ENCODE measurements at regions not wholly inside any gene's neighbourhood (a gene's known extent, or its start where the extent isn't known, plus 50 kb on each side); places are given as distances from the start of the nearest gene placed in this dataset.
A peak's percentile ranks its signal among the peaks of the same experiment; 100 is the strongest.

DNA sequence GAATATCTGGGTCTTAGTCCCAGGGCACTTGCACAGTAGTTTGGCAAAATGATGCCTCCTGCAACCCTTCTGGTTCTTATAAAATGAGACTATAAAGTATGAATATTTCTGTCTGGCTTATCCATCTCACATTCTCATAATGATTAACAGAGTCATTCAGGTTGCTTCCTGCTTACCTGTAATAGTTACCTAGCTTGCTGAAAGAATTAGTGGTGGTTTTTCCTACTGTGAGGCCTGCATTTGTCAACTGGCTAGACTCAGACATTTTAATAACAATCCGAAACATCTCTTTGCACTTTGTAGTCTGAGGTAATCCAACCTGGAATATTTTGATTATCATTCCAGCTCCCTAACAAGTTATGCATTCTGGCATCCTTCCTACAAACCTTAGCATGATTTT is 75.6 kb upstream of the POU1F1 start:
- Histone ChIP-seq H3K4me3 (no peak overlapping the region), H3K27me3 (ENCODE audit: low read depth) (peaks cover 4% of the 10 kb centered on the region; the same call in 1 of the 2 replicates), H3K4me1 (no peaks in the 10 kb centered on the region), H3K36me3 (replicated peaks) (no peaks in the 10 kb centered on the region), H3K9me3 (no peaks in the 10 kb centered on the region)
- DNase-seq (ENCODE audit: low spot score in 2 of 2): no peak
- in situ Hi-C loops (cut with MboI; ENCODE audit: low sequenced_read_pairs): no loop called here

DNA sequence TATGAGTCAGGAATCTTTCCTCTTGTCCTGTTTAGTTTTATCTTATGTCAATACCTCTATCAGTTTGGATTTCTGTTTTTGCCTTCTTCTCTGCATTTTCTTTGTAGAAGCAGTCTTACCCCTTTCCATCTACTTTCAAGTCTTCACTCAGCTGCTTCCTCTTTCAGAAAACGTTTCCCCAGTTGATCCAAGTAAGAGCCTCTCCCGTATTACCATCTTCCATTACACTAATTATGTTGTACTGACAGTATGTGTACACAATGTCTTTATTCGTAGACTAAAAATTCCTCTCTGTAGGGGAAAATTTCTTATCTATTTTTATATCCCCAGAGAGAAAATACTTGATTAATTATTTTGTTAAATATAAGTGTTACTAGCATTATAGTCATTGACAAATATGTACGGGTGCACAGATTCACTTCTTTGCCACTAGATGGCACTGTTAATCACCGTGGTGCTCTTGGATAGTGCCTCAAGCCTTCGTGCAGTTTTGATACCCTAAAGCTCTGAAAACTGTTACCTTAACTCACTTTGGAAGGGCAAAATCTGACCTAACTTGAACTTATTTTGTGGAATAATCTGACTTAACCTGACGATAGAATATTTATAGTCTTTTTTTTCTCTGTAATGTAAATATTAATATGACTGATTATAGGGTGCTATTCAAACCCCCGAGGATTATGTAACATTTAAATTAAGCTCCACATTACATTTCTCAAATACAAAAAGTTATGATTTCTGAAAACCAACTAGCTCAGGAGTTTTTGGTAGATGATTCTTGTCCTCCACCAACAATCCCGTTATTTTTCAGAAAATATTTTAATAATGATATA is 74.2 kb upstream of the POU1F1 start:
- Histone ChIP-seq H3K4me1 (no peaks in the 10 kb centered on the region), H3K9me3 (no peaks in the 10 kb centered on the region), H3K4me3 (no peak overlapping the region), H3K36me3 (replicated peaks) (no peaks in the 10 kb centered on the region), H3K27me3 (ENCODE audit: low read depth) (peaks cover 4% of the 10 kb centered on the region; the same call in 1 of the 2 replicates)
- in situ Hi-C loops (cut with MboI; ENCODE audit: low sequenced_read_pairs): no loop called here
- DNase-seq (ENCODE audit: low spot score in 2 of 2): peak; percentile 28 to 45

- DNase-seq (ENCODE audit: low spot score in 2 of 2): no peak
- H3K9me3 ChIP-seq: no peaks in the 10 kb centered on the region
- H3K4me1 ChIP-seq: no peaks in the 10 kb centered on the region
- H3K4me3 ChIP-seq: no peak overlapping the region
- peaks cover 4% of the 10 kb centered on the region; the same call in 1 of the 2 replicates for H3K27me3 ChIP-seq (ENCODE audit: low read depth)
- no peaks in the 10 kb centered on the region for H3K36me3 ChIP-seq (replicated peaks)
- in situ Hi-C loops (cut with MboI; ENCODE audit: low sequenced_read_pairs): no loop called here
These were observed 73.4 kb upstream of the POU1F1 start for GRCh38 chr3:87349833-87350232.

GRCh38 chr3:87336761-87337160 is 60.4 kb upstream of the POU1F1 start:
- H3K36me3 ChIP-seq (replicated peaks): no peaks in the 10 kb centered on the region
- H3K4me1 ChIP-seq: peaks cover 14% of the 10 kb centered on the region
- no peak overlapping the region for H3K4me3 ChIP-seq
- H3K27me3 ChIP-seq (ENCODE audit: low read depth): no peaks in the 10 kb centered on the region
- DNase-seq (ENCODE audit: low spot score in 2 of 2): no peak
- H3K9me3 ChIP-seq: no peaks in the 10 kb centered on the region
- in situ Hi-C loops (cut with MboI; ENCODE audit: low sequenced_read_pairs): no loop called here

GRCh38 chr3:87335931-87336330 is 59.5 kb upstream of the POU1F1 start:
- H3K27me3 ChIP-seq (ENCODE audit: low read depth): no peaks in the 10 kb centered on the region
- no peaks in the 10 kb centered on the region for H3K36me3 ChIP-seq (replicated peaks)
- peaks cover 14% of the 10 kb centered on the region for H3K4me1 ChIP-seq
- DNase-seq (ENCODE audit: low spot score in 2 of 2): no peak
- in situ Hi-C loops (cut with MboI; ENCODE audit: low sequenced_read_pairs): no loop called here
- H3K9me3 ChIP-seq: no peaks in the 10 kb centered on the region
- H3K4me3 ChIP-seq: no peak overlapping the region

DNA sequence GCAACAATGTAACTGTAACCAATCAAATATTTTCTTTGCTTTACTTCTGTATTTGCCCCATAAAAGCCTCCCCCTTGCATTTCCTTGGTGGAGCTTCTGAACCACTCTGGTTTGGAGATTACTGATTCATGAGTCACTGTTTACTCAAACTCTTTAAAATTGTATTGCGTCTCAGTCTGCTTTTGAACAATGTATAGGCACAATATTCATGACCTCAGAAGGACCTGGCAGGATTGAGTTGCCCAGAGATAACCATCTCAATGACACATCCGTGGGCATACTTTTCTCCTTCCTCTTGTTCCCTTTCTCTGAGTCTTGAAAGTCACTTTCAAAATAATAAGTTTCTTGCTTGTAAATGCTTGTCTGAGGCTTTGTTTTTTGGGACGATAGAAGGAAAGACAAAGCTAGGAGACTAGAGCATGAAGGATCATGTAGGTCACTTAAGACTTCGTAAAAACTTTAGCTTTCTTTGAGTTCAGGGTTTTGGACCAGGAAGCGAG is 57.1 kb upstream of the POU1F1 start:
- H3K36me3 ChIP-seq (replicated peaks): no peaks in the 10 kb centered on the region
- H3K4me1 ChIP-seq: peaks cover 11% of the 10 kb centered on the region; the same call in 1 of the 2 replicates
- H3K9me3 ChIP-seq: no peaks in the 10 kb centered on the region
- in situ Hi-C loops (cut with MboI; ENCODE audit: low sequenced_read_pairs): no loop called here
- H3K4me3 ChIP-seq: no peak overlapping the region
- peak; percentile 34 to 66 for DNase-seq (ENCODE audit: low spot score in 2 of 2)
- no peaks in the 10 kb centered on the region for H3K27me3 ChIP-seq (ENCODE audit: low read depth)

DNA sequence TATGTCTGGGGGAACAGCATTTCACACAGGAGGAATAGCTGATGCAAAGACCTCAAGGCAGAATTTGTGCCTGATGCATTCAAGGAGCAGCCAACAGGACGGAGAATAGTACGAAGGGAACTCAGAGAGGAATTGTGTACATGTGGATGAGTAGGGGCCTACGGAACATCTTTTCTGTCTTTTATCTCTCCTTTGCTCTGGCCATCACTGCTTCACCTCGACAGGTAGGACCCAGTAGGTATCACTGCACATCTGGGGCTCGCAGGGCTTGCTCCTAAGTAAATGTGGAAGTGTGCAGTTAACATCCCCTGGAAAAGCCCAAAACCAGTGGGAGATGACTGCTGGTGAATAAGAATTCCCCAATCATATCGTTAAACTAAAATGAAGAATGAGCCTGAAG is 56.4 kb upstream of the POU1F1 start:
- no peak overlapping the region for H3K4me3 ChIP-seq
- H3K27me3 ChIP-seq (ENCODE audit: low read depth): no peaks in the 10 kb centered on the region
- in situ Hi-C loops (cut with MboI; ENCODE audit: low sequenced_read_pairs): no loop called here

GRCh38 chr3:87329065-87329464 is 52.7 kb upstream of the POU1F1 start:
- in situ Hi-C loops (cut with MboI; ENCODE audit: low sequenced_read_pairs): no loop called here
- Histone ChIP-seq H3K36me3 (replicated peaks) (no peaks in the 10 kb centered on the region), H3K4me1 (peaks cover 9% of the 10 kb centered on the region; the same call in 1 of the 2 replicates), H3K9me3 (no peaks in the 10 kb centered on the region), H3K27me3 (ENCODE audit: low read depth) (no peaks in the 10 kb centered on the region), H3K4me3 (no peak overlapping the region)
- no peak for DNase-seq (ENCODE audit: low spot score in 2 of 2)

More for the DNA sequence above, 56.4 kb upstream of the POU1F1 start:
- Histone ChIP-seq H3K9me3 (no peaks in the 10 kb centered on the region), H3K36me3 (replicated peaks) (no peaks in the 10 kb centered on the region), H3K4me1 (peaks cover 11% of the 10 kb centered on the region; the same call in 1 of the 2 replicates)
- DNase-seq (ENCODE audit: low spot score in 2 of 2): no peak
